Neural progenitor cell (in vitro differentiated cells): ENCODE measurements at regions not wholly inside any gene's neighbourhood (a gene's known extent, or its start where the extent isn't known, plus 50 kb on each side); places are given as distances from the start of the nearest gene placed in this dataset.

Source experiments
- CTCF ChIP-seq: fragments of 200-600 bp; sonication (generic); IDR thresholded peaks from 2 replicates; pipeline ENCODE4 v1.5.1; 2017; ENCODE audit warnings: antibody characterized with exemption, mild to moderate bottlenecking
- EZH2 ChIP-seq: fragments of 200-600 bp; sonication (generic); IDR thresholded peaks from 2 replicates; pipeline ENCODE4 v1.6.1; 2017; ENCODE audit warnings: antibody characterized with exemption, mild to moderate bottlenecking, moderate library complexity

- TF ChIP-seq EZH2 (no peak), CTCF (no peak)
Observed at GRCh38 chr14:101365329-101366158, 195.8 kb upstream of the DIO3 start.
